ENCODE measurements at regions not wholly inside any gene's neighbourhood (a gene's known extent, or its start where the extent isn't known, plus 50 kb on each side); places are given as distances from the start of the nearest gene placed in this dataset.

GRCh38 chr6:53723331-53723730, 57.8 kb upstream of the KLHL31 start:
- Mint-ChIP-seq H3K9me3 (ENCODE audit: unreplicated experiment) (no peaks in the 10 kb centered on the region), H3K4me1 (ENCODE audit: low read depth, unreplicated experiment) (peaks cover 46% of the 10 kb centered on the region), H3K27me3 (ENCODE audit: insufficient read depth, unreplicated experiment) (no peaks in the 10 kb centered on the region)

DNA sequence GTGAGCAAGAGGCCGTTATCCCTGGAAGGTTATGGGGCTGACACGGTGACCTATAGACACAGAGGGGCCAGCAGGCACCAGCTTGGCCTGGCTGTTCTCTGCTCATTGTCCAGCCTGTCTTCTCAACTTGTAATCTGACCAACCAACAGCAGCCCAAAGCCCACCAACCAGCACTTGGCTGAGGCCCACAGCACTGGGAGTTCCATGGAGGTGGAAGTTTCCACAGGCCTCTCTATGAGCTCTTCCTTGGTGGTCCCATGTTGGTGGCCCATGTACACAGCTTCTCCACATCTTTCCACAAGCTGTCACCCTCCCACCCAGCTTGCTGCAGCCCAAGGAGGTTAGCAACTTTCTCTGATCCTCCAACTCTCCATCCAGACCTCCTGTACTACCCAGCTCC, 56.2 kb upstream of the KLHL31 start:
- peaks cover 12% of the 10 kb centered on the region for H3K36me3 Mint-ChIP-seq (ENCODE audit: insufficient read depth, unreplicated experiment)
- H3K27ac Mint-ChIP-seq (ENCODE audit: unreplicated experiment): no peak overlapping the region
- Histone ChIP-seq H3K4me3 (ENCODE audit: low read depth, low read length) (no peak overlapping the region), H3K9me3 (no peaks in the 10 kb centered on the region), H3K27me3 (replicated peaks; ENCODE audit: control insufficient read depth, insufficient read depth, low read length) (no peaks in the 10 kb centered on the region), H3K4me1 (peaks cover 36% of the 10 kb centered on the region), H3K36me3 (ENCODE audit: control insufficient read depth, insufficient read depth, low read length) (no peaks in the 10 kb centered on the region)
- CTCF ChIA-PET: interaction anchor here (1.1 to 2.5 kb wide), 3 partner anchors 13 to 235 kb away, joined by 3 to 7 read pairs (median 7); partner anchors contain the start of gene LRRC1
- intact Hi-C loops (cut with micrococcal nuclease; ENCODE audit: unreplicated experiment): loop anchor here (2.0 kb wide), 1 partner anchor 173 kb away; no protein-coding TSS in a partner anchor
- no peaks in the 10 kb centered on the region for H3K9me3 Mint-ChIP-seq (ENCODE audit: unreplicated experiment)
- POLR2A ChIA-PET: interaction anchor here (0.5 to 1.1 kb wide), 3 partner anchors 73 to 238 kb away, joined by 3 read pairs; partner anchors contain the start of gene LRRC1
- DNase-seq: no peak
- peaks cover 40% of the 10 kb centered on the region for H3K4me1 Mint-ChIP-seq (ENCODE audit: low read depth, unreplicated experiment)
- H3K4me3 Mint-ChIP-seq (ENCODE audit: unreplicated experiment): no peak overlapping the region
- no peaks in the 10 kb centered on the region for H3K27me3 Mint-ChIP-seq (ENCODE audit: insufficient read depth, unreplicated experiment)
- TF ChIP-seq, protein P1, sequence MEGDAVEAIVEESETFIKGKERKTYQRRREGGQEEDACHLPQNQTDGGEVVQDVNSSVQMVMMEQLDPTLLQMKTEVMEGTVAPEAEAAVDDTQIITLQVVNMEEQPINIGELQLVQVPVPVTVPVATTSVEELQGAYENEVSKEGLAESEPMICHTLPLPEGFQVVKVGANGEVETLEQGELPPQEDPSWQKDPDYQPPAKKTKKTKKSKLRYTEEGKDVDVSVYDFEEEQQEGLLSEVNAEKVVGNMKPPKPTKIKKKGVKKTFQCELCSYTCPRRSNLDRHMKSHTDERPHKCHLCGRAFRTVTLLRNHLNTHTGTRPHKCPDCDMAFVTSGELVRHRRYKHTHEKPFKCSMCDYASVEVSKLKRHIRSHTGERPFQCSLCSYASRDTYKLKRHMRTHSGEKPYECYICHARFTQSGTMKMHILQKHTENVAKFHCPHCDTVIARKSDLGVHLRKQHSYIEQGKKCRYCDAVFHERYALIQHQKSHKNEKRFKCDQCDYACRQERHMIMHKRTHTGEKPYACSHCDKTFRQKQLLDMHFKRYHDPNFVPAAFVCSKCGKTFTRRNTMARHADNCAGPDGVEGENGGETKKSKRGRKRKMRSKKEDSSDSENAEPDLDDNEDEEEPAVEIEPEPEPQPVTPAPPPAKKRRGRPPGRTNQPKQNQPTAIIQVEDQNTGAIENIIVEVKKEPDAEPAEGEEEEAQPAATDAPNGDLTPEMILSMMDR (IDR thresholded peaks at IDR 0.05; ENCODE audit: insufficient read depth in 1 of 2, low read depth in 1 of 2, low read length in 1 of 2, severe bottlenecking in 1 of 2, unreplicated experiment in 1 of 2): no peak
- BruUV-seq (replicated peaks): no TSS peak

More at GRCh38 chr6:53723331-53723730, 57.8 kb upstream of the KLHL31 start:
- H3K27me3 ChIP-seq (replicated peaks; ENCODE audit: control insufficient read depth, insufficient read depth, low read length): no peaks in the 10 kb centered on the region
- Mint-ChIP-seq H3K27ac (ENCODE audit: unreplicated experiment) (peak overlapping the region; percentile 93), H3K36me3 (ENCODE audit: insufficient read depth, unreplicated experiment) (peaks cover 12% of the 10 kb centered on the region), H3K4me3 (ENCODE audit: unreplicated experiment) (peak overlapping the region; percentile 65)
- H3K4me1 ChIP-seq: peaks cover 40% of the 10 kb centered on the region
- ChIA-PET POLR2A (interaction anchor here (1.9 kb wide), 1 partner anchor 11 kb away, joined by 4 read pairs; no protein-coding TSS in a partner anchor), CTCF (interaction anchor here (0.6 to 2.5 kb wide), 5 partner anchors 11 to 233 kb away, joined by 3 to 10 read pairs (median 7); no protein-coding TSS in a partner anchor)
- TF ChIP-seq, protein P1 (IDR thresholded peaks at IDR 0.05; ENCODE audit: insufficient read depth in 1 of 2, low read depth in 1 of 2, low read length in 1 of 2, severe bottlenecking in 1 of 2, unreplicated experiment in 1 of 2): no peak
- no TSS peak for BruUV-seq (replicated peaks)
- peak; percentile 41 to 67 for DNase-seq
- H3K36me3 ChIP-seq (ENCODE audit: control insufficient read depth, insufficient read depth, low read length): no peaks in the 10 kb centered on the region
- intact Hi-C loops (cut with micrococcal nuclease; ENCODE audit: unreplicated experiment): loop anchor here (2.0 kb wide), 1 partner anchor 175 kb away; no protein-coding TSS in a partner anchor
- H3K4me3 ChIP-seq (ENCODE audit: low read depth, low read length): no peak overlapping the region
- H3K9me3 ChIP-seq: no peaks in the 10 kb centered on the region

GRCh38 chr6:53718597-53719460, 53.3 kb upstream of the KLHL31 start:
- H3K27ac Mint-ChIP-seq (ENCODE audit: unreplicated experiment): no peak overlapping the region
- Histone ChIP-seq H3K4me3 (ENCODE audit: low read depth, low read length) (no peak overlapping the region), H3K36me3 (ENCODE audit: control insufficient read depth, insufficient read depth, low read length) (no peaks in the 10 kb centered on the region), H3K9me3 (no peaks in the 10 kb centered on the region), H3K27me3 (replicated peaks; ENCODE audit: control insufficient read depth, insufficient read depth, low read length) (no peaks in the 10 kb centered on the region), H3K4me1 (peaks cover 17% of the 10 kb centered on the region)
- no peaks in the 10 kb centered on the region for H3K27me3 Mint-ChIP-seq (ENCODE audit: insufficient read depth, unreplicated experiment)
- peak overlapping the region; percentile 28 for H3K4me3 Mint-ChIP-seq (ENCODE audit: unreplicated experiment)
- no TSS peak for BruUV-seq (replicated peaks)
- peaks cover 22% of the 10 kb centered on the region for H3K4me1 Mint-ChIP-seq (ENCODE audit: low read depth, unreplicated experiment)
- H3K36me3 Mint-ChIP-seq (ENCODE audit: insufficient read depth, unreplicated experiment): peaks cover 4% of the 10 kb centered on the region
- POLR2A ChIA-PET: interaction anchor here (0.7 to 1.5 kb wide), 4 partner anchors 56 to 237 kb away, joined by 3 to 10 read pairs (median 4); partner anchors contain the start of gene LRRC1
- intact Hi-C loops (cut with micrococcal nuclease; ENCODE audit: unreplicated experiment): loop anchor here (1.0 kb wide), 2 partner anchors 9 to 237 kb away; no protein-coding TSS in a partner anchor
- DNase-seq: peak; percentile 59 to 68
- TF ChIP-seq, protein P1 (IDR thresholded peaks at IDR 0.05; ENCODE audit: insufficient read depth in 1 of 2, low read depth in 1 of 2, low read length in 1 of 2, severe bottlenecking in 1 of 2, unreplicated experiment in 1 of 2): peak; percentile 67 to 78
- H3K9me3 Mint-ChIP-seq (ENCODE audit: unreplicated experiment): no peaks in the 10 kb centered on the region
- CTCF ChIA-PET: interaction anchor here (0.6 to 2.3 kb wide), 24 partner anchors 9 to 250 kb away, joined by 3 to 50 read pairs (median 4); partner anchors contain the start of genes GCLC and LRRC1

Measured in Caco-2 (cell line).